ENCODE measurements at regions not wholly inside any gene's neighbourhood (a gene's known extent, or its start where the extent isn't known, plus 50 kb on each side); places are given as distances from the start of the nearest gene placed in this dataset.

DNA sequence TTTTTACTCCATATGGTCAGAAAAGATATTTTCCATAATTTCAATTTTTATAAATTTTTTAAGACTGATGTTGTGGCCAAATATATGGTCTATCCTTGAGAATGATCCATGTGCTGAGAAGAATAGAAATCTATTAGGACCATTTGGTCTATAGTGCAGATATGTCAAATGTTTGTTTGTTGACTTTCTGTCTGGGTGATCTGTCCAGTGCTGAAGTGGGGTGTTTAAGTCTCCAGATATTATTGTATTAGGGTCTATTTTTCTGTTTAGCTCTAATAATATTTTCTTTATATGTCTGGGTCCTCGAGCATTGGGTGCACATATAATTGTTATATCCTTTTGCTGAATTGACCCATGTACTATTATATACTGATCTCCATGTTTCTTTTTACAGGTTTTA is 308.9 kb upstream of the LMO3 start:
- Mint-ChIP-seq H3K4me1 (no peaks in the 10 kb centered on the region), H3K4me3 (no peak overlapping the region)

DNA sequence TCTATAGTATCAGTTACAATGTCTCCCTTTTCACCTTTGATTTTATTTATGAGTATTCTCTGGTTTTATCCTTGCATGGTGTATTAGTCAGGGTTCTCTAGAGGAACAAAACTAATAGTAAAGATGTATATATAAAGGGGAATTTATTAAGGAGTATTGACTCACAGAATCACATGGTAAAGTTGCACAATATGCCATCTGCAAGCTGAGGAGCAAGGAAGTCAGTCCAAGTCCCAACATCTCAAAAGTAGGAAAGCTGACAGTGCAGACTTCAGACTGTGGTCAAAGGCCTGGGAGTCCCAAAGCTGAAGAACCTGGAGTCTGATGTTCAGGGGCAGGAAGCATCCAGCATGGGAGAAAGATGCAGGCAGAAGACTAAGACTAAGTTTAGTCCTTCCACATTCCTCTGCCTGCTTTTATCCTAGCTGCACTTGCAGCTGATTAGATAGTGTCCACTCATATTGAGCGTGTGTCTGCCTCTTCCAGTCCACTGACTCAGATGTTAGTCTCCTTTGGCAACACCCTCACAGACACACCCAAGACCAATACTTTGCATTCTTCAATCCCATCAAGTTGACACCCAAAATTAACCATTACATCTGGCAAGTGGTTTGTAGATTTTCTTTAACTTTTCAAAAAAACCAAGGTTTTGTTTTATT is 308.0 kb upstream of the LMO3 start:
- peaks cover 14% of the 10 kb centered on the region for H3K9me3 Mint-ChIP-seq

More for the DNA sequence above, 308.9 kb upstream of the LMO3 start:
- H3K9me3 Mint-ChIP-seq: peaks cover 15% of the 10 kb centered on the region
- no peaks in the 10 kb centered on the region for H3K36me3 Mint-ChIP-seq
- H3K27me3 Mint-ChIP-seq: no peaks in the 10 kb centered on the region
- no peak for DNase-seq
- H3K27ac Mint-ChIP-seq: no peak overlapping the region

DNA sequence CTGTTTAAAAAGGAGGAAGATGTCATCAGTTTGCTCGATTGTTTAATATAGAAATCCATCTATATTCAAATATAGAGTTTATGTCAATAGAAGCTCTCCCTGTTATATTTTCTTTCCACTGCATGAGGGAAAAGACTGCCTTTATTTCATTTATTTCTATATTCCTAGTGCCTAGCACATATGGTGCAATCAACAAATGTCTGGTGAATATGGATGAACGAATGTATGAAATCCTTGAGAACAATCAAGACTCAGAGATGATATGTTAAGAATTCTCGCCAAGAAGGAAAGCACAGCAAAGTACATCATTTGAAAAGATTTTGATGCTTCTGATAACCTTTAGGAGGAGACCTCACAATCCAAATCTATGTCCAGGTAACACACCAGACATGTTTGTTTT is 296.0 kb upstream of the LMO3 start:
- no peak overlapping the region for H3K4me3 Mint-ChIP-seq
- H3K36me3 Mint-ChIP-seq: peaks cover 1% of the 10 kb centered on the region
- H3K27ac Mint-ChIP-seq: no peak overlapping the region
- peaks cover 8% of the 10 kb centered on the region for H3K9me3 Mint-ChIP-seq
- DNase-seq: no peak
- no peaks in the 10 kb centered on the region for H3K4me1 Mint-ChIP-seq
- no peaks in the 10 kb centered on the region for H3K27me3 Mint-ChIP-seq

More for the DNA sequence above, 308.0 kb upstream of the LMO3 start:
- H3K36me3 Mint-ChIP-seq: no peaks in the 10 kb centered on the region
- no peak for DNase-seq
- H3K27me3 Mint-ChIP-seq: no peaks in the 10 kb centered on the region
- H3K4me1 Mint-ChIP-seq: no peaks in the 10 kb centered on the region
- no peak overlapping the region for H3K27ac Mint-ChIP-seq
- no peak overlapping the region for H3K4me3 Mint-ChIP-seq

DNA sequence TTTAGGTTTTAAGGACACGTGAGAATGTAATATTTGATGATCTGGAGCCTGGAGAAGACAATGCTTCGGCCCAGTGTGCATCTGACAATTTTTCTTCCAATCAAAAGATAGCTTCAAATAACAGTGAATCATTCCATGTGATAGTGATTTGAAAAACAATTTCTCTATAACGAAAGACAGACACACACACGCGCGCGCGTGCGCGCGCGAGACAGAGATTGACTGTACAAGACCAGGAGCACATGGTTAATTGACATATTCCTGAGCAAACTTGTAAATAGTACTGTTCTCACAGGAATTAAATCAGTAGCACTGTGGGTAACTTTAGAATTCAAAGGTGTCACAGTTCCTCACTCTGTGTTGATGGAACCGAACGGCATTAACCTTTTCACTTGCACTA is 287.5 kb upstream of the LMO3 start:
- no peaks in the 10 kb centered on the region for H3K27me3 Mint-ChIP-seq
- H3K36me3 Mint-ChIP-seq: peaks cover 2% of the 10 kb centered on the region
- no peak for DNase-seq
- H3K27ac Mint-ChIP-seq: no peak overlapping the region
- H3K9me3 Mint-ChIP-seq: peaks cover 8% of the 10 kb centered on the region
- H3K4me3 Mint-ChIP-seq: no peak overlapping the region
- H3K4me1 Mint-ChIP-seq: no peaks in the 10 kb centered on the region

DNA sequence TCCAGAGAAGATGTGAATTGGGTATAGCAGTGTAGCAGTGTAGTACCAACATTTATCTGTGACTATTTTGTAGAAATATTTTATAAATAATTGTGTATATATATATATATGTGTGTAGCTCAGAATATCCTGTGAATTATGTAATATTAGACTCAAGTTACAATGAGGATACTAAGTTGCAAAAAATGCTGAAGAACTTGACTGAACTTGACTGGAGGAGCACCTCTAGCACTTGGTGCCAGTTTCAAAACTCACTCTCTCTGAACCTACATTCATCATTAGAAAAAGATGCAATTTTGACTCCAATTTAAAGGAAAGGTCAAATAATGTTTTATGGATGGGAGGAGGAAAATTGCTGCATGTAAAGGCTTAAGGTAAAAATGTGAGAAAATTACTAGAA is 285.7 kb upstream of the LMO3 start:
- Mint-ChIP-seq H3K4me3 (no peak overlapping the region), H3K4me1 (no peaks in the 10 kb centered on the region), H3K9me3 (peaks cover 6% of the 10 kb centered on the region), H3K27me3 (no peaks in the 10 kb centered on the region), H3K27ac (no peak overlapping the region), H3K36me3 (peaks cover 1% of the 10 kb centered on the region)
- DNase-seq: no peak

DNA sequence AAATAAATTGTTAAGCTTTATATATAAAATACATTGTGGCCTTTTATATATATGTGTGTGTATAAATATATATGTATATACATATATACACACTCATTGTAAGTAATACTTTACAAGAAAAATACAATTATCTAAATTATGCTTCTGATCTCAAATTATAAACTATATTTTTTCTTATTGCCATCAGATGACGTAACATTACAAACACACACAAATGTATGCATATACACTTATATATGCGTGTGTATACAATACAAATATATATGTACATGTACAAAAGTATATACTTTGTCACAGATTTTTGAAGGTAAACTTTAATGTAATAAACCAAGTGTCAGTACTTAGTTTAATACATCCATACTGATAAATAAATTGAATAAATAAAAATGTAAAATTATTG is 278.9 kb upstream of the LMO3 start:
- peaks cover 1% of the 10 kb centered on the region for H3K36me3 Mint-ChIP-seq
- no peaks in the 10 kb centered on the region for H3K4me1 Mint-ChIP-seq
- no peaks in the 10 kb centered on the region for H3K27me3 Mint-ChIP-seq
- DNase-seq: no peak
- H3K27ac Mint-ChIP-seq: no peak overlapping the region
- peaks cover 2% of the 10 kb centered on the region for H3K9me3 Mint-ChIP-seq
- H3K4me3 Mint-ChIP-seq: no peak overlapping the region

DNA sequence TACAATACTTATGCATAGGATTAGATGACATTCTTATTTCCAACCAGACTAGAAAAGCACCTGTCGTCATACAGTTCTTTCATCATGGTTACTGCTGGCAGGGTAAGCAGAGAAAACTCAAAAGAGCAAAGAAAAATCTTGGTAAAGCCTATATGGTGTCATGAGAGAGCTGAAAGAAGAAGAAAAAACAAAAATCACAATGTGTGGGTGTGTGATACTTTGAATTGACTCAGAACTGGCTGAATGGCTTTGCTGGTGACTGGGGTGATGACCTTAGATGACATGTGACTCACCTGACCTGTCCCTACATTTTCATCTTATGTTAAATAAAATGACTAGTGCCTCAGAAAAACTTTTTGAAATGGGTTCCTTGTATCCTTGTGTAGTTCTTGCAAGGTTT is 278.1 kb upstream of the LMO3 start:
- no peak for DNase-seq
- Mint-ChIP-seq H3K4me1 (no peaks in the 10 kb centered on the region), H3K4me3 (no peak overlapping the region), H3K27me3 (no peaks in the 10 kb centered on the region), H3K36me3 (peaks cover 1% of the 10 kb centered on the region), H3K9me3 (no peaks in the 10 kb centered on the region), H3K27ac (no peak overlapping the region)

DNA sequence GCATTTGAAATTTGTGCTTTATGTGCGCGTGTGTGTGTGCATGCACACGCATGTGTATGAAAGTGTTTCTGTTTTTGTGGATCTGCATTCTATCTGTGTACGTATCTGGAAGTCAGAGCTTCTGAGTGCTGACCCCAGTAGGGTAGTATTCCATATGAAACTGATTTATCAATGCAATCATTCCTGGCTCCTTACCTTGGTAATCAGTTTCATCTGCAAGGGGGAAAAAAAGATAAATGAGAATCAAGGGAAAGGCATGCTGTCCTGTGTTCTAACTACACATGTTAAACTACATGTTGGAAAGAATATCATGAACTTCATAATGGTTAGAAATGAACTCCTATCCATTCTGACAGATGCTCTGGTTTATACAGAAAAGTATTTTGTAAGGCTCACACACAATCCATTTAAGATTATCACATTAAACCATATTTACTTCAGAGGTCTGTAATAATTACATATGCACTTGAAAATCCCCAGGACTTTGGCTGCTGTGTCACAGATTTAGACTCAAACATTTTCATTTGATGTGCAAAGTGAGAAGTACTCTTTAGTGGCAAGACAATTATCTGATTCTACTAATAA is 276.1 kb upstream of the LMO3 start:
- H3K4me1 Mint-ChIP-seq: no peaks in the 10 kb centered on the region
- no peak overlapping the region for H3K27ac Mint-ChIP-seq
- H3K36me3 Mint-ChIP-seq: no peaks in the 10 kb centered on the region
- no peak for DNase-seq
- H3K4me3 Mint-ChIP-seq: no peak overlapping the region
- no peaks in the 10 kb centered on the region for H3K27me3 Mint-ChIP-seq
- no peaks in the 10 kb centered on the region for H3K9me3 Mint-ChIP-seq

DNA sequence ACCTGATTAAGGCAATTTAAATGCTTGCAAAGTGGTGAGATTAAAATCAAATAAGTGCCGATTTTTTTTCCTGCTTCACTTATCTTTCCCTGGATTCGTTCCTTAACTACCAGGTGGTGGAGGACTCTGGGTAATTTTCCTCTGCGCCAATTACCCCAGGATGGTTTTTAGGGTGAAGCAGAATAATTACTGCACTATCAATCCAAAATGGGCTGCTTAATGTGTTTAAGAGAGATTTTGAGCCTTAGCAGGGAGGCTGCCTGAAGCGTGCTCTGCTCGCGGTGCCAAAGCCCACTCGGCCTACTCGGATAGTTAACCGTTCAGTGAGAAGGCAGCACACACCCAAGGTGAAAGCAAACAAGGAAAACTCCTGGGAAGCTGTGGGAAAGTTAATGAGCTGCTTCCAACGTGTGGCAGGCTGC is 274.9 kb upstream of the LMO3 start:
- no peak for DNase-seq
- no peaks in the 10 kb centered on the region for H3K27me3 Mint-ChIP-seq
- no peak overlapping the region for H3K27ac Mint-ChIP-seq
- no peak overlapping the region for H3K4me3 Mint-ChIP-seq
- H3K9me3 Mint-ChIP-seq: no peaks in the 10 kb centered on the region
- H3K4me1 Mint-ChIP-seq: no peaks in the 10 kb centered on the region
- no peaks in the 10 kb centered on the region for H3K36me3 Mint-ChIP-seq

DNA sequence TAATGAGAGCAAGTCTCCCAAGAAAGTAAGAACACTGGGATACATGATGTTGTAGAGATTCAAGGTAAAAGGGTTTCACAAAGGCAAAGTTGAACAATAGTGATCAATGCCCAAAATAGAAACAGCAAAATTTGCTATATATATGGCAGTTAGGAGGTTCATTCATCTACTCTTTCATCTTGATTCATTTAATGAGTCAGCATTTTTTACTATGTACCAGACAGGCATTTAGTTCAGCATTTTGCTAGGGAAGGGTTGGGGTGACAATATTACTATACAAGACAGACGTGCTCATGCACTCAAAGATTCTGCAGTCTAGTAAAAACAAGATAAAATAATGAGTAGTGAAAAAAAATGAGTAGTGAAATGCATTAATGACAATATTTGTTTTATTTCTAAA is 264.9 kb upstream of the LMO3 start:
- Mint-ChIP-seq H3K27me3 (no peaks in the 10 kb centered on the region), H3K9me3 (no peaks in the 10 kb centered on the region), H3K4me1 (no peaks in the 10 kb centered on the region), H3K4me3 (no peak overlapping the region), H3K36me3 (no peaks in the 10 kb centered on the region), H3K27ac (no peak overlapping the region)
- DNase-seq: no peak

DNA sequence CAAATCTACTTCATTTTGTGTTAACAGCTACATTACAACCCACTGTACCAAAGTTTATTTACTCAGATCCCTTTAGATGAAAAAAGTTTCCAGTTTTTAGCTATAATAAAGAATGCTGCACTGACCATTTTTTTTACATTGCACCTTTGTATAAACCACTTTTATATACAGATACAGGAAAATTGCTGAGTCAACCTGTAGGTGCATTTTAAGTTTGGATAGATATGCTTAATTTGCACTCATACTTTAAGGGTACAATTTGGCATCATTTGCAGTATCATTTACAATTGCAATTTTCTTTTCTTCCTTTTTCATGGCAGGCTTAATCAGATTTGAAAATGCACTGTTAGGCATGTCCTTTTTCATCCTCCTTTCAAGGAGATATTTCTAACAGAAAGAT is 257.8 kb upstream of the LMO3 start:
- Mint-ChIP-seq H3K9me3 (peaks cover 5% of the 10 kb centered on the region), H3K27ac (no peak overlapping the region), H3K4me1 (no peaks in the 10 kb centered on the region), H3K4me3 (no peak overlapping the region), H3K36me3 (no peaks in the 10 kb centered on the region), H3K27me3 (no peaks in the 10 kb centered on the region)
- no peak for DNase-seq

DNA sequence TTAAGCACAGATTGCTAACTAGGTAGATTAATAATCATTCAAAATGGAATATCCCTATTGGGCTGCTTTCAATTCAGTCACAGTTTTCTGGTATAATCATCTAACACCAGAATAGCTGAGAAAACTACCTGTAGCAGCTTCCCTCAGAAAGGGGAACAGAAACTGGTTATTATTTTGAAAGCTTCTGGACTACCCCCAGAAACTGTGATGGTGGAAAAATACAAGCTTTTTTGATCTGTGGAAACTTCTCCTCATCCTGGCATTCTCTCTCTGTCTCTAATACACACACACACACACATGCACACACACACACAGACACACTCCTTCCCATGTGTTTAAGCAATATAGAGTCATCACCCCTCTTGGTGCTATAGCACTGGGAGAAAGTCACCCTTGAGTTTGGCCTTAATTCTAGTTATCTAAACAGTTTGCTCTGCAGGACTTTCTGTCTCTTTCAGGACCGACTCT is 251.5 kb upstream of the LMO3 start:
- Mint-ChIP-seq H3K36me3 (no peaks in the 10 kb centered on the region), H3K4me3 (no peak overlapping the region), H3K4me1 (no peaks in the 10 kb centered on the region), H3K27ac (no peak overlapping the region), H3K27me3 (no peaks in the 10 kb centered on the region), H3K9me3 (peaks cover 7% of the 10 kb centered on the region)
- no peak for DNase-seq

DNA sequence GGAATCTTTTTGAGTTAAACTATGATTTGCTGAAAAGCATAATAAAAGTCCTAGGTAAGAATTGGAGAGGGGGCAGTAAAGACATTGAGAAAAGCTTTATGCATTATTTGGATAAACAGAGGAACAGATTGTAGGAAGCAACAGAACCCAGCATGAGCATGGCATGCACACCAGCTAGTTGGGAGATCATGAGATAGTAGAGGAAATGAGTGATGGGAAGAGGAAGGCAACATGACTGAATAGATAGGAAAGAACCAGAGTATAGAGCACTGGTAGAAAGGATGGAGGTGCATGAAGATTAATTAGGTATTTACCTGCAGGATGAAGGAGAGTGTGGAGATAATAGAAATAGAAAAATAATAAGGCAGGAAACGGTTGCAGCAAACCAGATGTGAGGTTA is 248.5 kb upstream of the LMO3 start:
- peaks cover 7% of the 10 kb centered on the region for H3K9me3 Mint-ChIP-seq

DNA sequence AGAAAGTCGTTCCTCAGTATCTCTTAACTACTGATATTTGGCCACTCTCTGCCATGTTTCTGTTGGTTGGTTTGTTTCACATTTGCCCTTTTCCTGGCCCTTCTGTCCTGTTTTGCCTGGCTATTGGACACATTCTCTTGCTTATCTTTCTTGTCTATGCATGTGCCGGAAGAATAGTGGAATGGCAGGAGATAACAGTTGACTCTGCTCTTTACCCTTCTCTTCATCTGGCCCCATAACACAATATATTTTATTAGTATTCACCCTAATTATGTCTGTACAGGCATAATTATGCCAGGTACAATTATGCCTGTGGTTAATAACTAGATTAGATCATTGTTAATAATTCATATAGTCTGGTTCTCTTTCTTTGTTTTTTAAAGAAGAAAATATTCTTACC is 243.5 kb upstream of the LMO3 start:
- H3K27ac Mint-ChIP-seq: no peak overlapping the region
- no peaks in the 10 kb centered on the region for H3K27me3 Mint-ChIP-seq
- H3K4me3 Mint-ChIP-seq: no peak overlapping the region
- no peak for DNase-seq
- H3K36me3 Mint-ChIP-seq: no peaks in the 10 kb centered on the region
- no peaks in the 10 kb centered on the region for H3K4me1 Mint-ChIP-seq
- H3K9me3 Mint-ChIP-seq: peaks cover 5% of the 10 kb centered on the region

More for the DNA sequence above, 248.5 kb upstream of the LMO3 start:
- Mint-ChIP-seq H3K27me3 (no peaks in the 10 kb centered on the region), H3K27ac (no peak overlapping the region), H3K4me3 (no peak overlapping the region), H3K4me1 (no peaks in the 10 kb centered on the region), H3K36me3 (no peaks in the 10 kb centered on the region)
- no peak for DNase-seq

DNA sequence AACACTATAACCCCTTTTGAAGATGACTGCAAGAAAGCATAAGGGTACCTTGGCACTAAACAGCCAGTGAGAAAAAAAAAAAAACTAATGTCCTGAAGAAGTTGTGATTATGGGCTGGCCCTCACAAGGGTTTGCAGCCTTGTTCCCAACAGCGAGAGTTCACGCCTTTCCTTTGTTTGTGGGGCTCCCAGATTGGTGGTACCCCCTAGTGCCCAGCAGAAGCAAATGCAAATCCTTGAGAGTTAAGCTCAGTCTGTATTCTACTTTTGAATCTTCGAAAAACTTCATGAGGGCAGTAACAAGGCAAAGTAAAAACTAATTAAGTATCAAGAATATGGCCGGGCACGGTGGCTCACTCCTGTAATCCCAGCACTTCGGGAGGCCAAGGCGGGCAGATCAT is 238.9 kb upstream of the LMO3 start:
- no peak for DNase-seq
- H3K4me3 Mint-ChIP-seq: no peak overlapping the region
- peaks cover 7% of the 10 kb centered on the region for H3K9me3 Mint-ChIP-seq
- no peaks in the 10 kb centered on the region for H3K36me3 Mint-ChIP-seq
- H3K27ac Mint-ChIP-seq: no peak overlapping the region
- H3K27me3 Mint-ChIP-seq: no peaks in the 10 kb centered on the region
- H3K4me1 Mint-ChIP-seq: no peaks in the 10 kb centered on the region

DNA sequence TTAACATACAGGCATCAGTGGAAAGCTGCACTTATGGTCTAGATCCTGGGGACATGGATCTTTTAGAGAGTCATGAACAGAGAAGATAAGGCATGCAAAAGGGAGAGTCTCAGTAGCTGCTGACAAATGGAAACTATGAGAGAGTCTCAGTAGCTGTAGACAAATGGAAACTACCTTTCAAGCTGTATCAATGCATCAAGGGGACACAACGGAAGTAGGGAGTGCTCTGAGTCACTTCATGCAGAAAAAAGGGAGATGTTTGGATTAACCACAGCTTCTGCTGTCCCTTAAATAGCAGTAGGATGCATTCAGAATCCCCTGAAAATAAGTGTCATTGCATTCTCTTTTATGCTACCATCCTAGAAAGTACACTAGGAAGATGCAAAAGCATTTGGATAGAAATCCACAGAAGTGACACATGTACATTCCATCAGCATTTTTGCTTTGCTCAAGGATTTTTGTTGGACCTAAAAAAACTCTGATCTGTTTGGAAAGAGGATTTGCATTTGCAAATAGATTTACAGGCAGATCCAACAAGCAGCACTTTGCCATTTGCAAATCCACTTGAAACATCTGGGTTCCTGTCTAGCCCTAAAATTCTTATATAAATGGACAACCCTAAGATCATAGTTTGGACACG is 227.5 kb upstream of the LMO3 start:
- peaks cover 12% of the 10 kb centered on the region for H3K9me3 Mint-ChIP-seq
- H3K4me3 Mint-ChIP-seq: no peak overlapping the region
- no peak for DNase-seq
- H3K27ac Mint-ChIP-seq: no peak overlapping the region
- H3K36me3 Mint-ChIP-seq: no peaks in the 10 kb centered on the region
- no peaks in the 10 kb centered on the region for H3K4me1 Mint-ChIP-seq
- H3K27me3 Mint-ChIP-seq: no peaks in the 10 kb centered on the region
